ENCODE measurements at regions not wholly inside any gene's neighbourhood (a gene's known extent, or its start where the extent isn't known, plus 50 kb on each side); places are given as distances from the start of the nearest gene placed in this dataset.

DNA sequence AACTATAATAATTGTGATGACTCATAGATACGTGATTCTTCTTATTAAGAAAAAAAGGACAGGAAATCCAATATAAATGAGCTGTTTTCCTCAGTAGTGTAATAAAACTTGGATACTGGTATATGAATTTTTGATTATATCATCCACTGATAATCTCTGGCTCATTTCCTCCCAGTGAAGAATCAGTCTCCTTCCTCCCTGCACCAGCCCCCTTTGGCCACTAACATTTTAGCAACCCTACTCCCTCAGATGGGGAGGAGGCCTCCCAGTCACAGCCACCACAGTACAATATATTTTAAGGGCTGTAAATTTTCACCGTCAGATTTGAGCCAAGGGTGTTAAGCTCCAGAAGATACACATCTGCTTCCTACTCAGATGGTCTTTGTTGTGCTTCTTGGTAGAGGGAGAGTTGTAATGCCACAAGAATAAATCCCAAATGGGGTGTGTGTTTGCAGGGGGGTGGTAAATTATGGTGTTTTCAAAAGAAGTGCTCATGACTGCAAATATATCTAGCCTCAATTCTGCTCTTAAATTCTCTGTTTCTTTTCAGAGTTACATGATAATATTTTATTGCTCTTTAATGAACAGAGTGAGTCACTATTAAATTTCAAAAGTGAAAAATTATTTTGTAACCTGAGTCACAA lies 153.5 kb downstream of the HLX start:
- TF ChIP-seq, protein P1, sequence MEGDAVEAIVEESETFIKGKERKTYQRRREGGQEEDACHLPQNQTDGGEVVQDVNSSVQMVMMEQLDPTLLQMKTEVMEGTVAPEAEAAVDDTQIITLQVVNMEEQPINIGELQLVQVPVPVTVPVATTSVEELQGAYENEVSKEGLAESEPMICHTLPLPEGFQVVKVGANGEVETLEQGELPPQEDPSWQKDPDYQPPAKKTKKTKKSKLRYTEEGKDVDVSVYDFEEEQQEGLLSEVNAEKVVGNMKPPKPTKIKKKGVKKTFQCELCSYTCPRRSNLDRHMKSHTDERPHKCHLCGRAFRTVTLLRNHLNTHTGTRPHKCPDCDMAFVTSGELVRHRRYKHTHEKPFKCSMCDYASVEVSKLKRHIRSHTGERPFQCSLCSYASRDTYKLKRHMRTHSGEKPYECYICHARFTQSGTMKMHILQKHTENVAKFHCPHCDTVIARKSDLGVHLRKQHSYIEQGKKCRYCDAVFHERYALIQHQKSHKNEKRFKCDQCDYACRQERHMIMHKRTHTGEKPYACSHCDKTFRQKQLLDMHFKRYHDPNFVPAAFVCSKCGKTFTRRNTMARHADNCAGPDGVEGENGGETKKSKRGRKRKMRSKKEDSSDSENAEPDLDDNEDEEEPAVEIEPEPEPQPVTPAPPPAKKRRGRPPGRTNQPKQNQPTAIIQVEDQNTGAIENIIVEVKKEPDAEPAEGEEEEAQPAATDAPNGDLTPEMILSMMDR (conservative IDR thresholded peaks at IDR 0.05; ENCODE audit: low read length), result no peak
- TF ChIP-seq EZH2phosphoT487 (IDR thresholded peaks at IDR 0.05; ENCODE audit: borderline replicate concordance, low read depth, low read length), result no peak
